ENCODE measurements at regions not wholly inside any gene's neighbourhood (a gene's known extent, or its start where the extent isn't known, plus 50 kb on each side); places are given as distances from the start of the nearest gene placed in this dataset.

DNA sequence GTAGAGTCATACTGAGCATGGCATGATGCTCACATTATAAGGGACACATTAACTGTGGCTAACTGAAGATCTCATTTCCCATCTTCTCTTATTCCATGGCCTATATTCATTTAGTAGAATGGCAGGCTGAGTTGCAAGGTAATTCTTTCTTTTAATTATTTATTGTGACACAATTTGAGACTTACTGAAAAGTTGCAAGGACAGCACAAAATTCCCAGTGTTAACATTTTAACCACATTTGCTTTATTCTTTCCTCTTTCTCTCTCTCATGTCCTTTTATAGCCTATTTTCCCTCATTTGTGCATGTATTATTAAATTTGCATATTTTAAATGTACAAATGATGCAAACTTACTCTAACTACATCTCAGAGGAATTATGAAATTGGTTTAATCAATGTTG lies 366.1 kb upstream of the RPS23 start:
- Histone ChIP-seq H3K27ac (no peak overlapping the region), H3K36me3 (no peaks in the 10 kb centered on the region), H3K27me3 (no peaks in the 10 kb centered on the region), H3K4me1 (peaks cover 3 to 15% (median 8%) of the 10 kb centered on the region in 4 donors), H3K9me3 (no peaks in the 10 kb centered on the region), H3K4me3 (no peak overlapping the region)
- no peak for DNase-seq
- TF ChIP-seq POLR2A (IDR thresholded peaks at IDR 0.05), result no peak
- TF ChIP-seq, protein P1, sequence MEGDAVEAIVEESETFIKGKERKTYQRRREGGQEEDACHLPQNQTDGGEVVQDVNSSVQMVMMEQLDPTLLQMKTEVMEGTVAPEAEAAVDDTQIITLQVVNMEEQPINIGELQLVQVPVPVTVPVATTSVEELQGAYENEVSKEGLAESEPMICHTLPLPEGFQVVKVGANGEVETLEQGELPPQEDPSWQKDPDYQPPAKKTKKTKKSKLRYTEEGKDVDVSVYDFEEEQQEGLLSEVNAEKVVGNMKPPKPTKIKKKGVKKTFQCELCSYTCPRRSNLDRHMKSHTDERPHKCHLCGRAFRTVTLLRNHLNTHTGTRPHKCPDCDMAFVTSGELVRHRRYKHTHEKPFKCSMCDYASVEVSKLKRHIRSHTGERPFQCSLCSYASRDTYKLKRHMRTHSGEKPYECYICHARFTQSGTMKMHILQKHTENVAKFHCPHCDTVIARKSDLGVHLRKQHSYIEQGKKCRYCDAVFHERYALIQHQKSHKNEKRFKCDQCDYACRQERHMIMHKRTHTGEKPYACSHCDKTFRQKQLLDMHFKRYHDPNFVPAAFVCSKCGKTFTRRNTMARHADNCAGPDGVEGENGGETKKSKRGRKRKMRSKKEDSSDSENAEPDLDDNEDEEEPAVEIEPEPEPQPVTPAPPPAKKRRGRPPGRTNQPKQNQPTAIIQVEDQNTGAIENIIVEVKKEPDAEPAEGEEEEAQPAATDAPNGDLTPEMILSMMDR (IDR thresholded peaks at IDR 0.05), result no peak
- TF ChIP-seq EP300 (IDR thresholded peaks at IDR 0.05; ENCODE audit: low read depth), result no peak
- no peak for TF ChIP-seq POLR2AphosphoS5 (IDR thresholded peaks at IDR 0.05)
- intact Hi-C loops (cut with DNase I; ENCODE audit: low total_unique reads), result no loop called here
- in situ Hi-C loops (cut with MboI; ENCODE audit: low pct_ligation_motif_present in 1 of 4, low pct_unique_long_range_greater_than_20kb in 1 of 4, low sequenced_read_pairs in 3 of 4), result loop anchor here (10.0 to 25.0 kb wide), 3 partner anchors 793 to 921 kb away; no protein-coding TSS in a partner anchor

DNA sequence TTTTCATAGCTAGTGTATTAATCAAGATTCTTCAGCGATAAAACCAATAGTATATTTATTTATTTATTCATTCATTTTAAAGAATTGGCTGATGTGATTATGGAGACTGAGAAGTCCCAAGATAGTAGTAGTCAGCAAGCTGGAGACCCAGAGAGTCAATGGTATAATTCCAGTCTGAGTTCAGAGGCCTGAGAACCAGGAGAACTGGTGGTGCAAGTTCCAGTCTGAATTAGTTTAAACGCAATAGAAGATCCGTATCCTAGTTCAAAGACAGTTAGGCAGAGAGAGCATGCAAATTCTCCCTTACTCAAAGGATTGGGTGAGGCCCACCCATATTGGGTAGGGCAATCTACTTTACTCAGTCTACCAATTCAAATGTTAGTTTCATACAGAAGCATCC lies 364.2 kb upstream of the RPS23 start:
- Histone ChIP-seq H3K27me3 (no peaks in the 10 kb centered on the region), H3K4me3 (no peak overlapping the region), H3K9me3 (no peaks in the 10 kb centered on the region), H3K4me1 (peaks cover 3 to 18% (median 8%) of the 10 kb centered on the region in 4 donors), H3K27ac (no peak overlapping the region), H3K36me3 (no peaks in the 10 kb centered on the region)
- WGBS, 2 donors (ENCODE audit: low coverage in 1 of 2), result 69 to 90% methylated on average over 3 of the region's 3 CpGs
- intact Hi-C loops (cut with DNase I; ENCODE audit: low total_unique reads) (no loop called here), in situ Hi-C loops (cut with MboI; ENCODE audit: low pct_ligation_motif_present in 1 of 4, low pct_unique_long_range_greater_than_20kb in 1 of 4, low sequenced_read_pairs in 3 of 4) (loop anchor here (10.0 to 25.0 kb wide), 3 partner anchors 795 to 922 kb away; no protein-coding TSS in a partner anchor)
- DNase-seq, result no peak
- TF ChIP-seq, protein P1 (IDR thresholded peaks at IDR 0.05), result no peak
- TF ChIP-seq POLR2A (IDR thresholded peaks at IDR 0.05) (no peak), POLR2AphosphoS5 (IDR thresholded peaks at IDR 0.05) (no peak), EP300 (IDR thresholded peaks at IDR 0.05; ENCODE audit: low read depth) (no peak)

DNA sequence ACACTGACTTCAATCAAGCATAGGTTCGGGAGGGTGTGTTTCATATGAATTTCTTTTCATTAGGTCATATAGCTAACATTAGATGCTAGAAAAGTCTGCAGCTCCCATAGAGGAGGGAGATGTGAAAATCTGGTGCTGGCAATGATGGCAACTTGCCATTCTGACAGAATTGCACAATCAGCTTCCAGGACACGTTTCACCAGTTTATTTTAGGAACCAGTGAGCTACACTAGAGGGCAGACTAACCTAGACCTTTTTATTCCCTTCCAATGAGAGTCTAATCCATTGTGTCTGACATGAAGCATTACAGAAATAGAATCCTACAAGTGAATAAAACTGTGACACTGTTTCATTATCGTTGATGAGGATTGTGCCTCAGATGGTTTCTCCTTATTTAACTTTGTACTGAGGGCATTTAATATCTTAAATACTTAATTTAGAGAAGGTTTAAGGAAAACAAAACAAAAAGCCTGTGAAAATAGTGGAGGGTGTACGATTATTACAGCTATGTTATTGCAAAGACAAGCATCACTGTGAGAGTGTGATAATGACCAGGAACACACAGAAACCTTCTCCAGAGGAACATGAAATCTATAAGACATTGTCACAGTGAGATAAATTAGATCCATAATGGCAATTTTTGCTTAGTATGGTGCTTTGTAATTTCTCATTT lies 363.3 kb upstream of the RPS23 start:
- H3K27ac ChIP-seq, result no peak overlapping the region
- peak; percentile 74 for DNase-seq
- TF ChIP-seq, protein P1 (IDR thresholded peaks at IDR 0.05), result peak; percentile 57 to 82 (median 66)
- no peak for TF ChIP-seq POLR2A (IDR thresholded peaks at IDR 0.05)
- peak in 2 of 3 donors; percentile 20 to 63 for TF ChIP-seq POLR2AphosphoS5 (IDR thresholded peaks at IDR 0.05)
- peaks cover 3 to 18% (median 8%) of the 10 kb centered on the region in 4 donors for H3K4me1 ChIP-seq
- no peaks in the 10 kb centered on the region for H3K27me3 ChIP-seq
- intact Hi-C loops (cut with DNase I; ENCODE audit: low total_unique reads) (no loop called here), in situ Hi-C loops (cut with MboI; ENCODE audit: low pct_ligation_motif_present in 1 of 4, low pct_unique_long_range_greater_than_20kb in 1 of 4, low sequenced_read_pairs in 3 of 4) (loop anchor here (10.0 to 25.0 kb wide), 3 partner anchors 796 to 923 kb away; no protein-coding TSS in a partner anchor)
- H3K9me3 ChIP-seq, result no peaks in the 10 kb centered on the region
- WGBS, 2 donors (ENCODE audit: low coverage in 1 of 2), result 21 to 37% methylated on average over 2 to 4 of the region's 4 CpGs
- H3K36me3 ChIP-seq, result no peaks in the 10 kb centered on the region
- H3K4me3 ChIP-seq, result no peak overlapping the region

DNA sequence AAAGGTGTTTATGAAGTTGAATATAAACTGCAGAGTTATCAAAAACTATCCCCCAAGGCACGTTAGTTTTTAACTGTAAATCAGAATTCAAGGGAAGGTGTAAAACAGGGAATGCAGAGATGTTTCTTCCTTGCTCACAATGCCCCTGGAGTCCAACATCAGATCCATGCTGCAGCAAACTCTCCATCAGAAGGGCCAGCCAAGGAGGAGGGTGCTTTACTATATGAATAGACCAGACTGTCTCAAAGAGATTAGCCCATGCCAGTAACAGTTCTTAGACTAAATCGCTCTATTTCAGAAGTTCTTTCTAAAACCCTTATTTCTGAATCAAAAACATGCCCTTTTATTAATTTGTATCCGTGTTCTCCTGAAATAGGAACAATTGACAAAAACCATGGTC lies 362.8 kb upstream of the RPS23 start:
- TF ChIP-seq POLR2A (IDR thresholded peaks at IDR 0.05) (no peak), EP300 (IDR thresholded peaks at IDR 0.05; ENCODE audit: low read depth) (no peak), POLR2AphosphoS5 (IDR thresholded peaks at IDR 0.05) (no peak)
- TF ChIP-seq, protein P1 (IDR thresholded peaks at IDR 0.05), result no peak
- Histone ChIP-seq H3K36me3 (no peaks in the 10 kb centered on the region), H3K4me1 (peaks cover 3 to 23% (median 12%) of the 10 kb centered on the region in 4 donors), H3K4me3 (no peak overlapping the region), H3K27me3 (no peaks in the 10 kb centered on the region), H3K27ac (no peak overlapping the region), H3K9me3 (no peaks in the 10 kb centered on the region)
- DNase-seq, result no peak
- in situ Hi-C loops (cut with MboI; ENCODE audit: low pct_ligation_motif_present in 1 of 4, low pct_unique_long_range_greater_than_20kb in 1 of 4, low sequenced_read_pairs in 3 of 4) (loop anchor here (10.0 to 25.0 kb wide), 3 partner anchors 796 to 924 kb away; no protein-coding TSS in a partner anchor), intact Hi-C loops (cut with DNase I; ENCODE audit: low total_unique reads) (no loop called here)
- 61 to 62% methylated on average over 3 of the region's 3 CpGs for WGBS, 2 donors (ENCODE audit: low coverage in 1 of 2)

Measured in transverse colon (tissue), 4 donors.